ENCODE measurements at regions not wholly inside any gene's neighbourhood (a gene's known extent, or its start where the extent isn't known, plus 50 kb on each side); places are given as distances from the start of the nearest gene placed in this dataset.

- Histone ChIP-seq H3K9me3 (peaks cover 11% of the 10 kb centered on the region; the same call in 1 of the 2 replicates), H3K4me2 (no peak overlapping the region), H3K36me3 (no peaks in the 10 kb centered on the region), H3K4me1 (no peaks in the 10 kb centered on the region), H3K4me3 (no peak overlapping the region), H3K27ac (no peak overlapping the region), H4K20me1 (no peaks in the 10 kb centered on the region), H3K9ac (no peak overlapping the region), H3K27me3 (no peaks in the 10 kb centered on the region)
- TF ChIP-seq Cebpa-rat (IDR thresholded peaks at IDR 0.05) = no peak
Observed at GRCh38 chr20:48180618-48181017, 395.3 kb upstream of the SULF2 start.

GRCh38 chr20:48180024-48180423 lies 394.7 kb upstream of the SULF2 start:
- Histone ChIP-seq H3K36me3 (no peaks in the 10 kb centered on the region), H3K4me1 (no peaks in the 10 kb centered on the region), H4K20me1 (no peaks in the 10 kb centered on the region), H3K9me3 (peaks cover 11% of the 10 kb centered on the region; the same call in 1 of the 2 replicates), H3K9ac (no peak overlapping the region), H3K4me2 (no peak overlapping the region), H3K27ac (no peak overlapping the region), H3K4me3 (no peak overlapping the region), H3K27me3 (no peaks in the 10 kb centered on the region)
- TF ChIP-seq Cebpa-rat (IDR thresholded peaks at IDR 0.05) = no peak

GRCh38 chr20:48178633-48179032 lies 393.4 kb upstream of the SULF2 start:
- no peaks in the 10 kb centered on the region for H4K20me1 ChIP-seq
- no peak for TF ChIP-seq Cebpa-rat (IDR thresholded peaks at IDR 0.05)
- H3K4me3 ChIP-seq = no peak overlapping the region
- H3K9ac ChIP-seq = no peak overlapping the region
- H3K4me1 ChIP-seq = no peaks in the 10 kb centered on the region
- H3K36me3 ChIP-seq = no peaks in the 10 kb centered on the region
- H3K4me2 ChIP-seq = no peak overlapping the region
- H3K27ac ChIP-seq = no peak overlapping the region
- peaks cover 11% of the 10 kb centered on the region; the same call in 1 of the 2 replicates for H3K9me3 ChIP-seq
- H3K27me3 ChIP-seq = no peaks in the 10 kb centered on the region

- Histone ChIP-seq H3K9ac (no peak overlapping the region), H3K36me3 (no peaks in the 10 kb centered on the region), H3K4me1 (no peaks in the 10 kb centered on the region), H4K20me1 (no peaks in the 10 kb centered on the region), H3K4me3 (no peak overlapping the region), H3K9me3 (peaks cover 11% of the 10 kb centered on the region; the same call in 1 of the 2 replicates), H3K27me3 (no peaks in the 10 kb centered on the region), H3K27ac (no peak overlapping the region), H3K4me2 (no peak overlapping the region)
- no peak for TF ChIP-seq Cebpa-rat (IDR thresholded peaks at IDR 0.05)
Observed at GRCh38 chr20:48177058-48177457, 391.8 kb upstream of the SULF2 start.

- no peak overlapping the region for H3K4me3 ChIP-seq
- no peak overlapping the region for H3K4me2 ChIP-seq
- H3K9me3 ChIP-seq = peaks cover 11% of the 10 kb centered on the region; the same call in 1 of the 2 replicates
- no peaks in the 10 kb centered on the region for H3K36me3 ChIP-seq
- TF ChIP-seq Cebpa-rat (IDR thresholded peaks at IDR 0.05) = no peak
- H4K20me1 ChIP-seq = no peaks in the 10 kb centered on the region
- no peaks in the 10 kb centered on the region for H3K27me3 ChIP-seq
- no peaks in the 10 kb centered on the region for H3K4me1 ChIP-seq
- no peak overlapping the region for H3K27ac ChIP-seq
- H3K9ac ChIP-seq = no peak overlapping the region
Observed at GRCh38 chr20:48176139-48176538, 390.9 kb upstream of the SULF2 start.

- Histone ChIP-seq H3K9me3 (peaks cover 11% of the 10 kb centered on the region; the same call in 1 of the 2 replicates), H3K4me2 (no peak overlapping the region), H3K9ac (no peak overlapping the region), H3K36me3 (no peaks in the 10 kb centered on the region), H4K20me1 (no peaks in the 10 kb centered on the region), H3K27me3 (no peaks in the 10 kb centered on the region), H3K4me3 (no peak overlapping the region), H3K4me1 (no peaks in the 10 kb centered on the region), H3K27ac (no peak overlapping the region)
- TF ChIP-seq Cebpa-rat (IDR thresholded peaks at IDR 0.05) = no peak
Observed at GRCh38 chr20:48175261-48175660, 390.0 kb upstream of the SULF2 start.

GRCh38 chr20:48172357-48172702 lies 387.0 kb upstream of the SULF2 start:
- Histone ChIP-seq H3K4me2 (no peak overlapping the region), H3K27me3 (no peaks in the 10 kb centered on the region), H3K4me3 (no peak overlapping the region), H3K36me3 (no peaks in the 10 kb centered on the region), H3K9ac (no peak overlapping the region), H3K4me1 (no peaks in the 10 kb centered on the region), H3K9me3 (no peaks in the 10 kb centered on the region), H3K27ac (no peak overlapping the region), H4K20me1 (no peaks in the 10 kb centered on the region)
- no peak for TF ChIP-seq Cebpa-rat (IDR thresholded peaks at IDR 0.05)

- no peaks in the 10 kb centered on the region for H3K4me1 ChIP-seq
- no peaks in the 10 kb centered on the region for H3K9me3 ChIP-seq
- no peaks in the 10 kb centered on the region for H3K36me3 ChIP-seq
- no peaks in the 10 kb centered on the region for H4K20me1 ChIP-seq
- no peak for TF ChIP-seq Cebpa-rat (IDR thresholded peaks at IDR 0.05)
- no peaks in the 10 kb centered on the region for H3K27me3 ChIP-seq
- H3K9ac ChIP-seq = no peak overlapping the region
- H3K4me2 ChIP-seq = no peak overlapping the region
- H3K27ac ChIP-seq = no peak overlapping the region
- no peak overlapping the region for H3K4me3 ChIP-seq
Observed at GRCh38 chr20:48171626-48172356, 386.5 kb upstream of the SULF2 start.

- H3K4me1 ChIP-seq = no peaks in the 10 kb centered on the region
- H3K27me3 ChIP-seq = no peaks in the 10 kb centered on the region
- H4K20me1 ChIP-seq = no peaks in the 10 kb centered on the region
- no peak for TF ChIP-seq Cebpa-rat (IDR thresholded peaks at IDR 0.05)
- no peak overlapping the region for H3K27ac ChIP-seq
- H3K9ac ChIP-seq = no peak overlapping the region
- H3K9me3 ChIP-seq = no peaks in the 10 kb centered on the region
- H3K36me3 ChIP-seq = no peaks in the 10 kb centered on the region
- H3K4me2 ChIP-seq = no peak overlapping the region
- H3K4me3 ChIP-seq = no peak overlapping the region
Observed at GRCh38 chr20:48171071-48171470, 385.8 kb upstream of the SULF2 start.

GRCh38 chr20:48170625-48171024 lies 385.3 kb upstream of the SULF2 start:
- H3K4me3 ChIP-seq = no peak overlapping the region

More at GRCh38 chr20:48170625-48171024, 385.3 kb upstream of the SULF2 start:
- no peaks in the 10 kb centered on the region for H3K4me1 ChIP-seq
- no peaks in the 10 kb centered on the region for H4K20me1 ChIP-seq
- TF ChIP-seq Cebpa-rat (IDR thresholded peaks at IDR 0.05) = no peak
- H3K4me2 ChIP-seq = no peak overlapping the region
- no peak overlapping the region for H3K27ac ChIP-seq
- no peak overlapping the region for H3K9ac ChIP-seq
- H3K9me3 ChIP-seq = no peaks in the 10 kb centered on the region
- no peaks in the 10 kb centered on the region for H3K27me3 ChIP-seq
- H3K36me3 ChIP-seq = no peaks in the 10 kb centered on the region

All from BLaER1 (cell line).